ENCODE measurements at regions not wholly inside any gene's neighbourhood (a gene's known extent, or its start where the extent isn't known, plus 50 kb on each side); places are given as distances from the start of the nearest gene placed in this dataset.
"Not testable (repeated sequence)": the region's sequence is repeated elsewhere in the genome, so short reads cannot be mapped to it uniquely, and the experiment has no call there.

GRCh38 chr4:122973465-122973864, 51.1 kb upstream of the NUDT6 start:
- no peak for DNase-seq

- DNase-seq: no peak
These were observed 53.7 kb upstream of the NUDT6 start for GRCh38 chr4:122976111-122976510.

DNA sequence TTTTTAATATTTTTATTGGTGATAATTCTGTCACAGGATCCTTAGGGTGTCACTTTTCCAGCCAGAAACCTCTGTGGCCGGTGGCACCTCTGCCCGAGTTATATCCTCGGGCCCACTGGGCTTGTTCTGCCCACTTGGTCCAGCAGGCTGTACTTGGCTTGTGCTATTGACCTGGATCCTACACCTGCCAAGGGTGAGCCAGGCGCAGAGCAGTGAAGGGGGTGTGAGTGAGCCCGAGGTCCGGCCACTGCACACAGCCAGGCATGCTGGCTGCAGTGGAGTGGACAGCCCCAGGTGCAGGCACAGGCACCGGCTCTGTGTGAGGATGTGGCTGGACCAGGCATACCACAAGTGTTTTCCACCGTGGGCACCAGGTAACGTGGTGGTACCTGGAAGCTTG, 54.7 kb upstream of the NUDT6 start:
- DNase-seq: no peak

GRCh38 chr4:122978109-122978508, 55.7 kb upstream of the NUDT6 start:
- no peak for DNase-seq

GRCh38 chr4:122978789-122979188, 56.4 kb upstream of the NUDT6 start:
- DNase-seq: no peak

- no peak for DNase-seq
These were observed 58.5 kb upstream of the NUDT6 start for GRCh38 chr4:122980860-122981259.

GRCh38 chr4:122988696-122989095, 66.3 kb upstream of the NUDT6 start:
- DNase-seq: no peak

GRCh38 chr4:122990891-122991290, 68.5 kb upstream of the NUDT6 start:
- no peak for DNase-seq

GRCh38 chr4:122992057-122992456, 69.7 kb upstream of the NUDT6 start:
- DNase-seq: no peak

DNA sequence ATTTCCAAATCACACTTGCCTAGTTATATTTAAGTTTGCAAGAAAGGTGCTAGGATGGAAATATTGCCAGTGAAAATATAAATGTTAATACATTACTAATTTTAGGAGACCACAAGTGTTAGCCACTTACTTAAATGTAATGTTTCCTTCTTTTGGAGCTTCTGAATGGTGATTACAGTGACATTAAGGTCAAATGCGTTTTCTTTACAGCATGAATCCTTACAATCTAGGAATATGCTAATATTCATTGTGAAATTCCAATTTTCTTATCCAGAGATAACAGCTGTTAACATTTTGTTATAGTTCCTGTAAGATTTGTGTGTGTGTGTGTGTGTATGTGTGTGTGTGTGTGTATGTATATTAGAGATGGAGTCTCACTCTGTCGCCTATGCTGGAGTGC, 70.2 kb upstream of the NUDT6 start:
- DNase-seq: no peak

- DNase-seq: no peak
These were observed 74.0 kb upstream of the NUDT6 start for GRCh38 chr4:122996350-122996749.

DNA sequence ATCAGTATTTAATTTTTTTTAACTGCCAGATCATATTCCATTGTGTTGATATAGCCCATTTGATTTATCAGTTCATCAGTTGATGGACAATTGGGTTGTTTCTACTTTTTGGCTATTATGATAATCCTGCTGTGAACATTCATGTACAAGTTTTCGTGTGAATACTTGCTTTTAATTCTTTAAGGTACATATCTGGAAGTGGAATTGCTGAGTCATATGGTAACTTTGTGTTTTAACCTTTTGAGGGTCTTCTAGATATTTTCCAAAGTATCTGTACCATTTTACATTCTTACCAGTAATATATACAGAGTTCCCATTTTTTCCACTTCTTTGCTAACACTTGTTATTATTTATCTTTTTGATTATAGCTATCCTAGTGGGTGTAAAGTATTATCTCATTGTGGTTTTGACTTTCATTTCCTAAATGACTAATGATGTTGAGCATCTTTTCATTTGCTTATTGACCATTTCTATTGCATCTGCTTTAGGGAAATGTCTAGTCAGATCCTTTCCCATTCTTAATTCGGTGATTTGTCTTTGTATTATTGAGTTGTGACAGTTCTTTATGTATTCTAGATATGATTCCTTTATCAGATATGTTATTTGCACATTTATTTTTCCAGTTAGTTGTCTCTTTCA, 75.2 kb upstream of the NUDT6 start:
- no peak for DNase-seq

DNA sequence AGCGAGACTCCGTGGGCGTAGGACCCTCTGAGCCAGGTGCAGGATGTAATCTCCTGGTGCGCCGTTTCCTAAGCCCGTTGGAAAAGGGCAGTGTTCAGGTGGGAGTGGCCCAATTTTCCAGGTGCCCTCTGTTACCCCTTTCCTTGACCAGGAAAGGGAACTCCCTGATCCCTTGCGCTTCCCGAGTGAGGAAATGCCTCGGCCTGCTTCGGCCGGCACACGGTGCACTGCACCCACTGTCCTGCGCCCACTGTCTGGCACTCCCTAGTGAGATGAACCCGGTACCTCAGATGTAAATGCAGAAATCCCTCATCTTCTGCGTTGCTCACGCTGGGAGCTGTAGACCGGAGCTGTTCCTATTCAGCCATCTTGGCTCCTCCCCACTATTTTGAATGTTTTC, 81.7 kb upstream of the NUDT6 start:
- not testable (repeated sequence) for DNase-seq

DNA sequence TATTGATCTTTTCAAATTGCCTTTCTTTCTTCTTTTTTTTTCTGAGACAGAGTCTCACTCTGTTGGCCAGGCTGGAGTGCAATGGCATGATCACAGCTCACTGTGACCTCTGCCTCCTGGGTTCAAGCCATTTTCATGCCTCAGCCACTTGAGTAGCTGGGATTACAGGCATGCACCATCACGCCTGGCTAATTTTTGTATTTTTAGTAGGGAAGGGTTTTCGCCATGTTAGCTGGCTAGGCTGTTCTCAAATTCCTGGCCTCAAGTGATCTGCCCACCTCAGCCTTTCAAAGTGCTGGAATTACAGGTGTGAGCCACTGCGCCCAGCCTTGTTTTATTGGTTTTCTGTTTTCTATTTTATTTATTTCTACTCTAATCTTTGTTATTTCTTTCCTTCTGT, 82.7 kb upstream of the NUDT6 start:
- DNase-seq: not testable (repeated sequence)

DNA sequence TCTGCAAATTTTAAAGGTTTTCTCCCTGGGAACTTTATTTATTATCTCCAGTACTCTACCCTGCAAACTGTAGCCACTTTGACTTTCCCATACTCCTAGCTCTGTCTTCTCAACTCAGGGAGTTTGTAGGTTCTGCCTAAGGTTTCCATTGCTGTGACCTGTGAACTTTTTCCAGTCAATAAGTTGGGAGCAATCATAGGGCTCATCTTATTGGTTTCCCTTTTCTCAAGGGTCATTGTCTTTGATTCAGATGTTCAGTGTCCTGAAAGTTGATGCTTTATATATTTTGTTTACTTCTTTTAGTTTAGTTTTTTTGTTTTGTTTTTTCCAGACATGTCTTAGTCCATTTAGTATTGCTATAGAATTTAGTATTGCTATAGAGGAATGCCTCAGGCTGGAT, 85.3 kb upstream of the NUDT6 start:
- DNase-seq: no peak

- not testable (repeated sequence) for DNase-seq
These were observed 90.0 kb upstream of the NUDT6 start for GRCh38 chr4:123012416-123012815.

DNA sequence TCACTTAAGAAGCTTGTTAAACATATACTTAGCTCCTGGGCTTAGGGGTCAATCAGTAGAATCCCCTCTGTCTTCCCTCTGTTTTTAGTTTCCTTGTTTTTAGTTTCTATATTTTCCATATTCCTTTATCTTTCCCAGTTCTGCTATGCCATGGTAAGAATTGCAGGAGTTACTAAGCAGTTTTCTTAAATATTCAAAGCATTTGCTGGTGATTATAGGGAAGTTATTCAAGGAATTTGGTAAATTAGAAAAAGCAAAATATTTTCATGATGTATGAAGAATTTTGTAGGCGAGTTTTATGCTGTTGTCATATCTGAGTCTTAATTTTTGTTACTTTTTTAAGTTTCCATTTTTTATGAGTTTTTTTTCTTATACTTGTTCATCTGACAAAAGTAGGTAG, 91.6 kb upstream of the NUDT6 start:
- no peak for DNase-seq

DNA sequence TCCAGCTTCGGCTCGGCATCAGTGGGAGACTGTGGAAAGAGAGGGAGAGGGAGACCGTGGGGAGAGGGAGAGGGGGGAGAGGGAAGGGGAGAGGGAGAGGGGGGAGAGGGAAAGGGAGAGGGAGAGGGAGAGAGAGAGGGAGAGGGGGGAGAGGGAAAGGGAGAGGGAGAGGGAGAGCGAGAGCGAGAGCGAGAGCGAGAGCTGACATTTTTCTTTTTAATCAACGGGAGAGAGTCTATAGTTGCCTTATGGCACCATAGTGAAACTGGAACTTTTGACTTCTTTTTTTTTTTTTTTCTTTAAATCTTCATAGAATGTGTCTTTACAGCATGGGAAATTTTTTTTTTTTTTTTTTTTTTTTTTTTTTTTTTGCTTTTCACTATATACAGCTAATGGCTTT, 94.7 kb upstream of the NUDT6 start:
- no peak for DNase-seq

DNA sequence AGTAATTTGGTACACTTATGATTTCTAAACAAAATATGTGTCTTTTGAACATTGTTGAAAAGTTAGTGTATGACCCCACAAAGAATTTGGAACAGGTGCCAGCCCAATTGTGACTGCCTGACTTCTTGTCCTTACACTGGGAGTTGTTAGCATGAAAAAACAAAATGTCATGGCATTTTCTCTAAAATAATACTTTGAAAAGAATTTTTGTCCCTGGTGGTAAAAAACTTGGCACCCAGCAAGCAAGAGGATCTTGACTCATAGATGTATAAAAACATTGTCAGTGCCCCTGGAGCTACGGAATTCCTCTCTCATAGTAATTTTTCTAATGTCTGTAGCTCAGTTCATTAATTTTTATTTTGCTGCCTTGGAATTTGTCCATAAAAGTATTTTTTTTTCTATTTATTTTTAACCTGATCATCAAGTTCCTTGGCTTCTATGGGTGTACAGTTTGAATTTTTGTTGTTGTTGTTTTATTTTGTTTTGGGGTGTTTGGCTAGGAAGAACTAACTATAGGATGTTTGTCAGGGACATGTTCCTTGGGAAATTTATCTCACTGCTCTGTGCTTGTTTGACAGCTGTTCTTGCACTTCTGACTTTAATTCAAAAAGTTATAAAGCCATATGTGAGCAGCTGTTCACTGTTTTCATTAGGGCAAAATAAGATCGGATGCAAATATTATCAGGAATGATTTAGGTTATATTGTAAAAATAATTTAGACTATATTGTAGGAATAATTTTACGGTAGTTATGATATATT, 95.4 kb upstream of the NUDT6 start:
- no peak for DNase-seq

- DNase-seq: no peak
These were observed 96.0 kb upstream of the NUDT6 start for GRCh38 chr4:123018396-123018775.

DNA sequence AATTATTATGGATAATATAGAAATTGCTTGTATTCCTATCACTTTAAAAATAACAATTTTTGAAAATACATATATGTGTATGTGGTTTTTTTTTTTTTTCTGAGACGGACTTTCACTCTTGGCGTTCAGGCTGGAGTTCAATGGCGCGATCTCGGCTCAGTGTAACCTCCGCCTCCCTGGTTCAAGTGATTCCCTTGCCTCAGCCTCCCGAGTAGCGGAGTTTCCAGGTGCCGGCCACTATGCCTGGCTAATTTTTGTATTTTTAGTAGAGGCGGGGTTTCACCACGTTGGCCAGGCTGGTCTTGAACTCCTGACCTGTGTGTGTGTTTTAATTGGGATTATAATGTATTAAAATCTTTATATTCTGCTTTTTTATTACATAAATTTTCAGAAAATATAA, 97.9 kb upstream of the NUDT6 start:
- DNase-seq: no peak

DNA sequence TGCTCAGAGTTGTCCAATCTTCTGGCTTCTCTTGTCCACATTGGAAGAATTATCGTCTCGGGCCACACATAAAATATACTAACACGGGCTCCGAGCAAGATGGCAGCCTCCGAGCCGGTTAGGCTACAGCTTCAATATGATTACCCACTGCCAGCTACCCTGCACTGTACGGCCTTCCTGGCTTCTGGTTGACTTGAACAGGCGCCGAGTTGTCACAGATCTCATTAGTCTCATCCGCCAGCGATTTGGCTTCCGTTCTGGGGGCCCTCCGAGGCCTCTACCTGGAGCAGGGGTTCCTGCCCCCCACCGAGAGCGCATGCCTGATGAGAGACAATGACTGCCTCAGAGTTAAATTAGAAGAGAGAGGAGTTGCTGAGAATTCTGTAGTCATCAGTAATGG, 101.2 kb upstream of the NUDT6 start:
- no peak for DNase-seq

- DNase-seq: no peak
These were observed 102.3 kb upstream of the NUDT6 start for GRCh38 chr4:123024710-123025109.

DNA sequence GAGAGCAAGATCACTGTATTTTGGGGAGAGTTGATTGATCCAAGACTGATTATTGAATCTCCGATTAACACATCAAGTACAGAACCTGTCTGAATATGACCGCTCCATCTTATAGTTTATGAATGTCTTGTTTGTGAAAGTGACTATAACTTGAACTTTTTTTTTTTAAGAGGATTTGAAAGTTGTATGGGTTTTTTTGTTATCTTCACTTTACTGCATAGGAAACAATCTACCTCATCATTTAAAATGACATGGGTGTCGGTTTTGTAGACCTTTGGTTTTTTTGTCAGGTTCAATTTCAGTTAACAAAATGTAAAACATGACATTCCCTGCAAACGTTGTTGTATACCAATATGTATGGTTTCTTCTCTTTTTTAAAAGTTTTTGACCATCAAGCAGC, 103.0 kb upstream of the NUDT6 start:
- no peak for DNase-seq

DNA sequence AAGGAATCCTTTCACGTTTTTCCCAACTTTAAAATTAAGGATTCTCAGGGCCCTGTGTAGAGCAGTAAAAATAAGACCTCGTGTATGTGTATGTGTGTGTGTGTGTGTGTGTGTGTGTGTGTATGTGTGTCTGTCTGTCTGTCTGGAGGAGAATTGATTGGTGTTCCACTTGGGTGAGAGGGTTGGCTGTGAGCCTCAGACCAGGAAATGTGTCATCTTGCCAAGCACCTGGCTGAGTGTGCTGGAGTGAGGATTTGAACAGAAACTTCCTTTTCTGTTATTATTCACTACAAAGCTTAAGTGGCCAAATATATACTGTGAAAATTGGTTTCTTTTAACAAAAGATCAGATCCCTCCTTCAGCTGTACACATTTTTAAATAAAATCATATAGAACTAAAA, 103.6 kb upstream of the NUDT6 start:
- DNase-seq: not testable (repeated sequence)
